ENCODE measurements at regions not wholly inside any gene's neighbourhood (a gene's known extent, or its start where the extent isn't known, plus 50 kb on each side); places are given as distances from the start of the nearest gene placed in this dataset.
"Not testable (repeated sequence)": the region's sequence is repeated elsewhere in the genome, so short reads cannot be mapped to it uniquely, and the experiment has no call there.

DNA sequence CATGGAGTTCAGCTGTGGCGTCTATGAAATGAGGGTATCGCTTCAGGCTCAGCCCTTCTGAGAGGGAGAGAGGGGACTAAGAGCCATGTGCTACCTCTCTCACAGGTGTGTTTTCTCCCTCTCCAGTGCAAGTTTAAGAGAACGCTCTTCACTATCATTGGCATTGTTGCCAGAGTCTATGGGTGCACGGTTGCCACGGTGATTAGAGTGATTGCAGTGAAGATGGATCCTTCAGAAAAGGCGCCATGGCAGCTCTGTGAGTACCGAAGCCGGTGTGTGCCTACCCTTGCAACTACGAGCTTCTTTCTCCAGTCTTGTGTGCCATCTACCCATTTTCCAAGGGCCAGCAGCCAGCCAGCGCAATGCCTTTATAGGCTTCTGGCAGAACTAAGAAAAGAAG, 290.5 kb downstream of the OMA1 start:
- DNase-seq (ENCODE audit: low read depth in 4 of 4, low spot score in 1 of 4), result no peak

DNA sequence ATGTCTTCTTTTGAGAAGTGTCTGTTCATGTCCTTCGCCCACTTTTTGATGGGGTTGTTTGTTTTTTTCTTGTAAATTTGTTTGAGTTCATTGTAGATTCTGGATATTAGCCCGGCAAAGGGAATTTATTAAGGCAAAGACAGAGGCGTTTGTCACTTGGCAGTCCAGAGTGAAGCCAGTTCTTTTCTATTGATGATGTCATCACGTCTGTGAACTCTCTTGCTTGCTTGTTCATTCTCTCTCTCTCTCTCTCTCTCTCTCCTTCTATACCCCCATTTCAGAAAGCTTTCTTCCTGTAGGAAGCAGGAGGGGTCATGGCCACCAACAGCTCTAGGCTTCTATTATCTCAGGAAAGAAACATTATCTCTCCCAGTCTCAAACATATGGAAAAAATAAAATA, 291.3 kb downstream of the OMA1 start:
- no peak for DNase-seq (ENCODE audit: low read depth in 4 of 4, low spot score in 1 of 4)

DNA sequence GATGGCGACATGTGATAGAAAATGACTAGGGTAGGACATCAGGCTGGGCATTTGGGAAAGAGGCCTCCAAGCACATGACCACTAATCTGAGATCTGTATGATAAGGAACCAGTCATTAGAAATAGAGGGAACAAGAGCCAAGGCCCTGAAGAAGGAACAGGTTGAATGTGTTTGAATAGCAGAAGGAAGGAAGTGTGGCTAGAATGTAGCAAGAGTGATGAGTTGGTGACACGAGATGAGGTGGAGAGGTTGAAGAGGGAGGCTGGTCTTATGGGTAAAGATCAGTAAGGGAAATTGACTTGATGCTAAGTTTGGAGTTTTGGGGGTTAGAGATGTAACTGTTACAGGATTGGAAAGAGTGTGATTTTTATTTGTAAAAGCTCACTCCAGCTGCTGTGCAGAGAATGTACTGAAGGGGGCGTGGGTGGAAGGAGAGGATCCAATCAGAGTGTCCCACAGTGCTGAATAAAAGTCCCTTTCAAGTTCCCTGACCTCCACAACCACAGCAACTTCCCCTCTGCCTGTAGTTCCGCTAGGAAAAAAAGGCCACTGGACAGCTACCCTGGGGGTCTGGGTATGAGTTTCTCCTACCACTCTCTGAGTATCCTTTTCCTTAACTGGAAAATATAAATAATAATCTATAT, 295.0 kb downstream of the OMA1 start:
- no peak for DNase-seq (ENCODE audit: low read depth in 4 of 4, low spot score in 1 of 4)

DNA sequence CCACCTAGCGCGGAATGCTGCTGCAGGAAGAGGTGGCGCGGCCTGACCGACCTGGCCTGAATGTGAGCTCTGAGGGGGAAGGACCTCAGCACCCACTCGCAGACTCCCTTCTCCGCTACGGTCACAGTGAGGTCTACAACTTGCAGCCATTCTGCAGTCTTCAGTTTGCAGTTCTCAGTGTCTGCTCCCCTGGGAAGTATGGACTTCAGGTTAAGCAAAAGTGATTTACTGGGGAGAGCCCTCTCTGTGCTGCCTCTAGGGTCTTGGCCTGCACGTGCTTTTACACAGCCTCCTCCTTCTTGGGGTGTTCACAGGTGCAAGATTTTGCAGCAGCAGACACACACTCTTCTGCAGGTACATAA, 296.0 kb downstream of the OMA1 start:
- no peak for DNase-seq (ENCODE audit: low read depth in 4 of 4, low spot score in 1 of 4)

DNA sequence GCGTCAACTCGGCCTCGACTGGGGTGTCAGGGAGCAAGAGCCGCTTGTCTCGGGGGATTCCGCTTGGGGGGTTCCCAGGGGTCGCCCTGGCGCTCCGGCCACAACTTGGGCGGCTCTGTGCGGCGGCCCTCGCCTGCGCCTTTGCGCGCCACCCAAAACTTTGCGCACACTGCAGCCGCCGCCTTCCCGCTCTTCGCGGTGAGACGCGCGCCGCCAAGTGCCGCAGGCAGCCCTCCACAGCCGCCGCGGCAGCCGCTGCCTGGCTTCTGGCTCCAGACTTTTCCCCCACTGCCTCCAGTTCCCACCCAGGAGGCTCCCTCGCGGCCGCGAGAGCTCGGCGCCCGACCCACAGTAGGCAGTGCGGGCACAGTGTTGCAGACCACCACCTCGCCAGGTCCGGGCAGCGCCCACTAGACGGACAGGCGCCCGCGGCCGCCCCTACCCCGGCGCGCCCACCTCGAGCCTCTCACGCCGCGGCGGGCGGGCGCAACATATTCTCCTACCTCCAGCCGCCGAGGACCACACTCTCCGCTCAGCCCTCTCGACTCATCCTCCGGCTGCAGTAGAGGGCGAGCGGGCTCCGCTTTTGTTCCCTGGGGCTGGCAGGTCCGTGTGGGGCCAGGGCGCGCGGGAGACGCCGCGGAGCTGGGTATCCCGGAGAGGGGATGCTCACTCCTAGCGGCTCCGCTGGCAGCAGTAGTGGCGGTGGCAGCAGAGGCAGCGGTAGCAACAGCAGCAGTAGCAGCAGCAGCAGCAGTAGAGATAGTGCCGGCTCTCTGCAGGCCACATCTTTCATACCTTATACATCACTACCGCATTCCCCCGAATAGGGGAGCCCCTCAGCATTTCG, 296.6 kb downstream of the OMA1 start:
- DNase-seq (ENCODE audit: low read depth in 4 of 4, low spot score in 1 of 4), result no peak

DNA sequence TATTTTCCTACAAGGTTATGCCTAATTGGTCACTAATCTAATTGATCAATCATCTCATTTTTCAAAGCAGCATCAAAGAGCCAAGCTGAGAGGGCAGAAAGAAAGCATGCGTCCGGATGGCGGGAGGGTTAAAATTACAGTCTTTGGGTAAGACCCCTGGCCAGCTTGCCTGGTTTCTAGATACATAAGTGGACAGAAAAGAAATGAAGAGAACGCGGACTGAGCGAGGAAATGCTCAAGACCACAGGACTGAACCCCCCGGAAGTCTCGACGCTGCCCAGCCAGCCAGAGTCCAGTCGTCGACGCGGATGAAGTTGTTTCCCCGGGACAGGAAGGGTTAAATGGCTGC, 297.2 kb downstream of the OMA1 start:
- no peak for DNase-seq (ENCODE audit: low read depth in 4 of 4, low spot score in 1 of 4)

DNA sequence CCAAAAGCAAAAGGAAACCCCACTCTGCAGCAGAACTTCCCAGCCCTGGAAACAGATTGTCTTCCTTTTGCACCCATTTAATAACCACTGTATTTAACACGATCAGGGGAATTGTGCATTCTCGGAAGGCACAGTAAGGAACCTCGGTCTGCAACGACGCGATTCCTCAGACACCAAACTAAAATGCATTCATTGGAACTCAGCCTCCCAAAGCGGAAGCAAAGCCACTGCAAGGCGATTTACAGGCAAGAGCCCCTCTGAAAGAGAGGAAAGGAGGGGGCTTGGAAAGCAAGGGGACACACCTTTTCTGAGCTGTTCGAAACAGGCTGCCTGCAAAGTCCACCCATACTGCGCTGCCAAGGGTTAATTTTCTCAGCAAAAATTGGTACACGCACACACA, 297.7 kb downstream of the OMA1 start:
- no peak for DNase-seq (ENCODE audit: low read depth in 4 of 4, low spot score in 1 of 4)

DNA sequence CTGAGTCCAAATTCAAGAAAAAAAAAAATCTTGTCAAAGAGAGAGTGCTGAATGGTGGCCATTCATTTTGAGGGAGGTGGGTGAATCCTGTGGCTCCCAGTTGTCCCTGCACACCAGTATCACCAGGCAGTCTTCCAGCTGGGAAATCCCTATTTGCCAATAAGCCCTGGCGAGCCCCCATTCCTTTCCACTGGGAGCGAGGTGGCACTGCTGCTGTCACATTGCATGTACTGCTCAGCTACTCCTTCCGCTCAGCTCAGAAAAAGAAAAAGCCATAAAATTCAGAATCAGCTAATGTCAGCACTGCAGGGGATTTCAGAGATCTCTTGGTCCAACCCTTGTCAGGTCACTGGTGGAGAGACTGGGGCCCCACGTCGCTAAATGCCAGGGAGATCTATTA, 298.5 kb downstream of the OMA1 start:
- DNase-seq (ENCODE audit: low read depth in 4 of 4, low spot score in 1 of 4), result no peak

DNA sequence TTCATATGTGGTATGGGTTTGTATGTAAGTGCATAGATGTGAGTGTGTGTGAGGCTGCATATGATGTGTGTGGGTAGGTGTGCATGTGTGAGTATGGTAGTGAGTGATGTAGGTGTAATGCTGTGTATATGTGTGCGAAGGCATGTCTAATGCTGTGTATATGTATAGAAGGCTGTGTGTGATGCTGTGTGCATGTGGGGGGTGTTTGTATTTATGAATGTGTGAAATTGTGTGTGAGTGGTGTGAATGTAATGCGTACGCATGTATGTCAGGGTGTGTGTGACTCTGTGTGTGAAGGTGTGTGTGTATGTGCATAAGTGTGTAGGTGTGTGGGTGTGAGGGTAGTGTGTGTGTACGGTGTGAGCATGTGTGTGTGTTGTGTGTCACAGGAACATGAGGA, 300.0 kb downstream of the OMA1 start:
- no peak for DNase-seq (ENCODE audit: low read depth in 4 of 4, low spot score in 1 of 4)

DNA sequence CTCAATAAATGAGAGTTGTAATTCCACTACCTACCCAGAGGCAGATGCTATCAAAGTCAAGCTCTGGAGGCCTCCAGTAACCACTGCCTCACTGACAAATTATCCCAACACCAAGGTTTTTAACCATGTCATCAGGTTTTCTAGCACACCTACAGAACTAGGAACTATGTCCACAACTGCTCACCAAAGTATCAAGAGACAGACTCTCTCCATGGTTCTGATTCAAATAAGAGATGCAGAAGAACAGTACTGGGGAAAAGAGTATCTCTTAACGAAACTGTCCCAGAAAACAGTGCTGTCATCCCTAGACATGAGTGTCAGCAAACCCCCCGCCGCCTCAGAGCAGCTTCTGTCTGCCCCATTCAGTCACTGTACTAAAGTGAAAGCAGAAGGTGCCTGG, 301.7 kb downstream of the OMA1 start:
- DNase-seq (ENCODE audit: low read depth in 4 of 4, low spot score in 1 of 4), result no peak

DNA sequence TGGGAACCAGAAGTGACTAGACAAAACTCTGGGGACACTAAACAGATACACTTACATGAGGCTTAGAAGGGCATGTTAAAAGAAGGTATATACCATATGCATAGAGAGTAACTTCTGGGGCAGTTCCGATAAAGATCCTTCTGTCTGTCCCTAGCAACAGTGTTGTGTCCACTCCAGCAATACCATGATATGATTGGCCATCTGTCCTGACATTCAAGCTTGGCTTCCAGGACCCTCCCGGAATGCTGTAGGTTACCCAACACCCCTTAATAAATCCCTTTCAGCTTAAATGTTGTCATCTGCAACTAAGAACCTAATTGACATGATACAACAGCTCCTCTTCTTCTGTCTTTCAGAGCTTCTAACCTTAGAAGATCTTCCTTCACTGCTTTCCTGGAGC, 307.7 kb downstream of the OMA1 start:
- no peak for DNase-seq (ENCODE audit: low read depth in 4 of 4, low spot score in 1 of 4)

DNA sequence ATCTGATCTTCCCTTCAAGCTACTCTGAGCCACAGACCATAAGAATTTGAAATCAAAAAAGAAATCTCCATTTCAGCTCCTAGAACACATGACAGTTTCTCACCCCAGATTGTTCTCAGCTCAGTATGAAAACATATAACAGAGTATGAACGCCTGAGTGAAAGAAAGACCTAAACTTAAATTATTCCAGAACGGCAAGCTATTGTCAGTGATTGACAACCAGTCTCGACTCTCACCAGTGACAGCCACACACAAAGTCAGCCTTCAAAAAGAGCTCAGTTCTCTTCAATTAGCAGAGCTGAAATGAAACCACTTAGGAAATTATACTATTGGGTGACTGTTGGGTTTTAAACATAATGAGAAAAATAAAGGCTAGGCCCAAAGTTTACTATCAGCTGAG, 312.8 kb downstream of the OMA1 start:
- no peak for DNase-seq (ENCODE audit: low read depth in 4 of 4, low spot score in 1 of 4)

DNA sequence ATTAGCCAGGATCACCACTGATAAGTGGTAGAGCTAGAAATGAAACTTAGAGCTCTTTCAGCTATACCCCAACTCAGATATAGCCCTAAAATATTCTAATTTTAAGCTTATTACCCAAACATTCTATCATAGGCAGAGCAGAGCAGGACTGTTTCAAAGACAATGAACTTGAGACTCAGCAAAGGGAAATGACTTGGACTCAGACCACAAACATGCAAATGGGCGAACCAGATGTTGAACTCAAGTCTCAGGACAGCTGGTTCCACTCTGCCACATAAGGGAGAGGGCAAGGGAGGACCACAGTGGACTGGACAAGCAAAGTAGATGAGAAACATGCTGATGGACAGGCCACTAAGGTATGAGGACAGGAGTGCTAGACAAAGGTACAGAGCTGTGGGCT, 315.3 kb downstream of the OMA1 start:
- DNase-seq (ENCODE audit: low read depth in 4 of 4, low spot score in 1 of 4), result no peak

DNA sequence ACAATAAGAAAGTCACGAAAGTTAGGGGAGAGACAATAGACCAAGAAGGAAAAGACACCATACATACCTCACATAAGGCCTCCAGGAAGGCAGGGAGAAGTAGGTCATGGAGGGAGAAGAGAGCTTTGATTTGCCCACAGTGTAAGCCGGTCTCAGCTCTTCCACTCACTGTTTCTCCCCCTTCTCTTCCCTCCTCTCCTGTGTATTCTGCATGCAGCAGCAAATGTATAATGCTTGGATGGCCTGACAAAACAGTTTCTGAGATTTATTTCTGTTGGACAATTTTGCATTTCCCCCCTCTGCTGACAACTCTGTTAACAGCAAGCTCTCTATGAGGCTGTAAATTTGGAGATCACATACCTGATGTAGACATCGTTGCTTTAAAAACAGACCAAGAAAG, 318.9 kb downstream of the OMA1 start:
- DNase-seq (ENCODE audit: low read depth in 4 of 4, low spot score in 1 of 4), result no peak

DNA sequence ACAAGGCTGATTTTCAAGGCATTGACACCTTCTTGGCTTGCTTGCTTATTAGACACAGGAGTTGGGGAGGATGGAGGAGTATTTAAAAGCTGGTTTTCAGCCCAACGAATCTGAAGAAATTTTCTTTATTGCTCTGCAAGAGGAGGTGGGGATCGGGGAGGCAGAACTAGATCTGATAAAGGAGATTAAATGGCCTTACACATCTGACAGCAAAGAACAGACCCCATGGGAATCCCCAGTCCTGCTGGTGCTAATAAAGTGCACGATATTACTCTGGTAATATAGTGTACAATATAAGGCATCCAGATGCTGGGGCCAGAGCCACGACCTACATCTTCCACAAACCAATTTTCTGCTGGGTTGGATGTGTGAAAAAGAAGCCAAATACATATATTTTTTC, 323.0 kb downstream of the OMA1 start:
- no peak for DNase-seq (ENCODE audit: low read depth in 4 of 4, low spot score in 1 of 4)

DNA sequence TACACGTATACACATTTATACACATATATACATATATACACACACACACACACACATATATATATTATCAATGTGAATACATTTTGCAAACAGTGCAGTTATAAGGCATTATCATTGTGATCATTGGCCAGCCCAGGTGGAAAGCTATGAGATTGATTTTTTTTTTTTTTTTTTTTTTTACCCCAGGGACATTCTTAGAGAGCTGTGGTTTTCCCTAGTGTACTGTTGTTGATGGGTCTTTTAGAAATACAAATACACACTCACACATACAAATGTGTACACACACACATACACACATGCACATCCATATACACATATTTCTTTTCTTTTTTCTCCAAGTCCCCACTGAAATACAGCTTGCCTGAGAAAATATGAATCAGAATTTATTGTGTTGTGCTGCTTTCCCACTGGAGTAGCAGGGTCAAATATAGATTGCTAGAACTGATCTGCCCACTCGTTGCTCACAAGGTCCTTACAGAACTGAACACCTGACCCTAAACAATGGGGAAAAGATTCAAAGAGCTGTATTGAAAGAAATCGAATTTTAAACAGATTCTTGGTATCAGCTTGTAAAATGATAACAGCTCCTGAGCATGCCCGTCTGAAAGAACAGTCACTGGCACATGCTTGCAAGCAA, 325.6 kb downstream of the OMA1 start:
- DNase-seq (ENCODE audit: low read depth in 4 of 4, low spot score in 1 of 4), result no peak

DNA sequence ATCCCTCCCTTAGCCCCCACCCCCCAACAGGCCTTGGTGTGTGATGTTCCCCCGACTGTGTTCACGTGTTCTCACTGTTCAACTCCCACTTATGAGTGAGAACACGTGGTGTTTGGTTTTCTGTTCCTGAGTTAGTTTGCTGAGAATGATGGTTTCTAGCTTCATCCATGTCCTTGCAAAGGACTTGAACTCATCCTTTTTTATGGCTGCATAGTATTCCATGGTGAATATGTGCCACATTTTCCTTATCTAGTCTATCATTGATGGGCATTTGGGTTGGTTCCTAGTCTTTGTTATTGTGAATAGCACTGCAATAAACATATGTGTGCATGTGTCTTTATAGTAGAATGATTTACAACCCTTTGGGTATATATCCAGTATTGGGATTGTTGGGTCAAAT, 330.4 kb downstream of the OMA1 start:
- not testable (repeated sequence) for DNase-seq (ENCODE audit: low read depth in 4 of 4, low spot score in 1 of 4)

DNA sequence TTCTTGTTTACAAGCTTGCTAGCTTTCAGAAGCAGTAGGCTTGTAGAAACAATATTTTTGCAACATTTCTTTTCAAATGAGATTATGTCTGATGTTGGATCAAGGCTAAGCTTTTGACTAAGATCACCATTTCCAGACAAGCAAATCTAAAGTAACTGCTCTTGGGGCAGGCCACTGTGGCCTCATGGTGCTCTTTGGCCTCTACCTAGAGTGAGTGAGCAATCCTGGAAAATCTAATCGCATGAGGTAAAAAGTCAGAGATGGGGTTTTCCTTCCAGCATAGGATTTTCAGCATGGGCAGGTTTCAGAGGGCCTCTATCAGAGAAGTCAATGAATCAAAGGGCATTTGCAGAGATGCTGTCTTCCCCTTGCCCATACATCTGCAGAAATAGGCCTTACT, 331.9 kb downstream of the OMA1 start:
- DNase-seq (ENCODE audit: low read depth in 4 of 4, low spot score in 1 of 4), result no peak

DNA sequence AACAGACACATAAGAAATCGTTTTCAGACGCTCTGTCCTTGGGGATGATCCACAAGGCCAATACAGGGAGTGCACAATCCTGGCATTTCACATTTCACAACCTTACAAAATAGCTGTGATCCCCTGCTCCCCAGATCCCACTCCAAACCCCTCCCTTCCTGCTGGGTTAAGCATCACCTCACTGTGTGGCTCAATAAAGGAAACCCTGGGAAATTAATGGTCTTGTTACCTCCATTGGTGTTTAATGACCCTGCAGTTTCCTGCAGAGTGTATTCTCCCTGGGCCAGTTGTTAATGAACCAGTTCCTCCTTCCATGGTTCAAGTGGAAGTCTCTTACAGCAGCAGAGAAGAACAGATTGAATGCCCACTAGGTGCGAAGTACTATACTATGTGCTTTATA, 334.7 kb downstream of the OMA1 start:
- no peak for DNase-seq (ENCODE audit: low read depth in 4 of 4, low spot score in 1 of 4)

DNA sequence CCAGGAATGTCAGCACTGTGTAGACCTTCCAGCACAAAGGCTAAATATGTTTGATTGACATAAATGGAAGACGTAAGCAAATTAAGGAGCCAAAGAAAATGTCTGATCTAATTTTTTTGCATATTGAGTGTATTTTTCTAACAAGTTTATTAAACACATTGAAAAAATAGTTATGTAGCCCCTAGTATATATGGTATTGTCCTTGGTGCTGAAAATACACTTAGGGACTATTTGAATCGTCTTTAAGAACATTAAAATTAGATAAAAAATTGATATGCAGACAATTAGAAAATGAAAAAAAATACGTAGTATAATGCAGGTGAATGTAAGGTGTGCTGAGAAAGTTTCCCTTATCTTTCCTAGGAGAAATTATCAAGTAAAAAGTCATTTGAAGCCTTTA, 337.0 kb downstream of the OMA1 start:
- no peak for DNase-seq (ENCODE audit: low read depth in 4 of 4, low spot score in 1 of 4)

DNA sequence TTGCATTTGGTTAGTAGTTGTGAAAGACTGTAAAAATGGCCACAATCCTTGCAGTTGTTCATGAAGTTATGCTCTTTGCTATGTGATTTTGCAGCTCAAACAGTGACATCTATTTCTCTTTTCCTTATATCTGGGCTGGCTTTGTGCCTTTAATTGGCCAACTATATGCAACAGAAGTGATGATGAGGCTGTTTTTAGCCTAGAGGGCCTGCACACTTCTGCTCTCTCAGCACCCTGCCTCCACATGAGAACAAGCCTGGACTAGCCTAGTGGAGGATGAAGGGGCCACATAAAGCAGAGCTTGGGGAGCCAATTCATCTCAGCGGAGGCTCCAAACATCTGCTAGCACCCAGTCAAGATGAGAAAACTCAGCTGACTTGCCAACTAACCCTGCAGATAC, 339.8 kb downstream of the OMA1 start:
- DNase-seq (ENCODE audit: low read depth in 4 of 4, low spot score in 1 of 4), result no peak

DNA sequence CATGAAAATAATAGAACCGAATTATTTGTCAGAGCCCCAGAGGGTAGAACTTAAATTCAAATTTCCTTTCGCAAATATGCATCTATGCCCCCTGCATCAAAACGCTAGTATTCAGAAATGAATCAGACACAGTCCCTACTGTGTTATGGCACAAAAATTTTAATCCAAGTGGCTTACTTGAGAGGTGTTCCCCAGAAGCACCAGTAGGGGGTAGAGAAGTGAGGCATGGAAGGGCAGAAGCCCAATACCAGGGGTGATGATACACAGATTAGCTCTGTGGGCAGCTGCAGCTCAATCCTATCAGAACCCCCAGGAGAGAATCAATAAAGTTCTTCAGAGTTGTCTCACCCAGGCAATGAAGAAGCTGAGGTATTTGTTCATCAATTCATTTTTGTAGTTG, 342.2 kb downstream of the OMA1 start:
- DNase-seq (ENCODE audit: low read depth in 4 of 4, low spot score in 1 of 4), result no peak

All from stimulated activated CD4-positive, alpha-beta T cell treated with anti-CD3 and anti-CD28 coated beads, Interleukin-1b, Interleukin-23, amount 100 ng/mL, for 24 hours (primary cell).